Right lobe of liver (tissue), 6 donors: ENCODE measurements at regions not wholly inside any gene's neighbourhood (a gene's known extent, or its start where the extent isn't known, plus 50 kb on each side); places are given as distances from the start of the nearest gene placed in this dataset.

Experiments used
- ATAC-seq, 4 donors: fragments of 200-7000 bp; cut with Tn5 transposase; one replicate each; pipeline ENCODE4 v1.9.1; 2020; ENCODE audit warnings: mild to moderate bottlenecking in 4 of 4, moderate library complexity in 4 of 4
- DNase-seq, 3 donors: peaks; one replicate each; pipeline ENCODE4 v3.0.0-alpha.2; 2020
- H3K27ac ChIP-seq, 3 donors: fragments of 200-600 bp; one replicate each; pipeline ENCODE4 v1.8.0; 2022
- H3K27me3 ChIP-seq, 2 donors: fragments of 200-600 bp; one replicate each; pipeline ENCODE4 v1.8.0; 2022
- H3K36me3 ChIP-seq, 4 donors: fragments of 200-600 bp; sonication (generic) in 1 of 4; one replicate each; pipeline versions ENCODE4 v1.5.1 to v1.8.0; 2017 to 2022; ENCODE audit warnings: control low read depth in 1 of 4
- H3K4me1 ChIP-seq, 4 donors: fragments of 200-600 bp; sonication (generic) in 1 of 4; one replicate each; pipeline versions ENCODE4 v1.5.1 to v1.8.0; 2017 to 2022; ENCODE audit warnings: control low read depth in 1 of 4
- H3K4me3 ChIP-seq, 3 donors: fragments of 200-600 bp; one replicate each; pipeline ENCODE4 v1.8.0; 2022
- H3K9me3 ChIP-seq, 4 donors: fragments of 200-600 bp; sonication (generic) in 1 of 4; one replicate each; pipeline versions ENCODE4 v1.5.1 to v1.8.0; 2017 to 2022; ENCODE audit warnings: control low read depth in 1 of 4
- CTCF ChIP-seq, 4 donors: fragments of 200-600 bp in 3 of 4; fragments of 450-650 bp in 1 of 4; IDR thresholded peaks; one replicate each; pipeline versions ENCODE4 v1.5.1 to v1.8.0; 2016 to 2022; ENCODE audit warnings: antibody characterized with exemption in 4 of 4, mild to moderate bottlenecking in 2 of 4
- POLR2A ChIP-seq: fragments of 450-650 bp; IDR thresholded peaks from one replicate; pipeline ENCODE4 v1.6.1; 2017; ENCODE audit warnings: antibody characterized with exemption, mild to moderate bottlenecking
- WGBS: methylation state at CpG from one replicate; pipeline ENCODE4 v1.1.6; 2018; ENCODE audit warnings: low coverage, low lambda C conversion rate; ENCODE audit not compliant: insufficient coverage; ENCODE audit errors: missing lambda C conversion rate; 5-methylcytosine and 5-hydroxymethylcytosine counted together
- intact Hi-C, 2 donors: fragments of 100-400 bp; cut with DNase I; formaldehyde crosslinking; loops; one replicate each; pipeline versions ENCODE4 v1.11.2 to v1.14.1; 2022
- donor health status: DM: no; HTN: yes; CAD: no.
- donor health status: DM: no; HTN: no; CAD: no.
- donor health status: DM: no; HTN: no; CAD: no.
- donor health status: DM: no; HTN: yes; CAD: no.
- donor health status: DM: no; HTN: yes; CAD: no.

GRCh38 chr18:51540562-51540961 is 343.1 kb upstream of the MEX3C start:
- Histone ChIP-seq H3K4me3 (no peak overlapping the region), H3K4me1 (no peaks in the 10 kb centered on the region), H3K27ac (no peak overlapping the region), H3K9me3 (no peaks in the 10 kb centered on the region), H3K36me3 (no peaks in the 10 kb centered on the region), H3K27me3 (no peaks in the 10 kb centered on the region)
- no peak for DNase-seq
- 80% methylated on average over 1 of the region's 1 CpG for WGBS
- intact Hi-C loops, result no loop called here
- no peak for ATAC-seq
- TF ChIP-seq CTCF (IDR thresholded peaks at IDR 0.05), result no peak

GRCh38 chr18:51541230-51541629 is 343.7 kb upstream of the MEX3C start:
- H3K27me3 ChIP-seq, result no peaks in the 10 kb centered on the region
- no peaks in the 10 kb centered on the region for H3K36me3 ChIP-seq
- no peak for TF ChIP-seq POLR2A
- no peak for TF ChIP-seq CTCF (IDR thresholded peaks at IDR 0.05)
- intact Hi-C loops, result no loop called here
- DNase-seq, result no peak
- ATAC-seq, result no peak
- H3K4me3 ChIP-seq, result no peak overlapping the region
- no peaks in the 10 kb centered on the region for H3K4me1 ChIP-seq
- no peaks in the 10 kb centered on the region for H3K9me3 ChIP-seq
- H3K27ac ChIP-seq, result no peak overlapping the region

GRCh38 chr18:51543658-51544155 is 346.2 kb upstream of the MEX3C start:
- Histone ChIP-seq H3K9me3 (no peaks in the 10 kb centered on the region), H3K27me3 (no peaks in the 10 kb centered on the region), H3K36me3 (no peaks in the 10 kb centered on the region), H3K27ac (no peak overlapping the region), H3K4me1 (no peaks in the 10 kb centered on the region), H3K4me3 (no peak overlapping the region)
- intact Hi-C loops, result no loop called here
- DNase-seq, result no peak
- TF ChIP-seq CTCF (IDR thresholded peaks at IDR 0.05) (no peak), POLR2A (no peak)
- no peak for ATAC-seq
- WGBS, result 90% methylated on average over 1 of the region's 1 CpG

- 74% methylated on average over 4 of the region's 4 CpGs for WGBS
- intact Hi-C loops, result no loop called here
- Histone ChIP-seq H3K4me3 (no peak overlapping the region), H3K36me3 (no peaks in the 10 kb centered on the region), H3K4me1 (no peaks in the 10 kb centered on the region), H3K9me3 (no peaks in the 10 kb centered on the region), H3K27me3 (no peaks in the 10 kb centered on the region), H3K27ac (no peak overlapping the region)
- DNase-seq (no peak), ATAC-seq (no peak)
- no peak for TF ChIP-seq CTCF (IDR thresholded peaks at IDR 0.05)
- no peak for TF ChIP-seq POLR2A
These were observed 348.0 kb upstream of the MEX3C start for GRCh38 chr18:51545446-51545845.
